22Rv1 (cell line): ENCODE measurements at regions not wholly inside any gene's neighbourhood (a gene's known extent, or its start where the extent isn't known, plus 50 kb on each side); places are given as distances from the start of the nearest gene placed in this dataset.

Experiments
- ZFX ChIP-seq: fragments of 450-650 bp; IDR thresholded peaks from 2 replicates; pipeline ENCODE4 v1.6.1; 2017; ENCODE audit warnings: antibody characterized with exemption, borderline replicate concordance
- TF ChIP-seq, protein P1 (sequence below): fragments of 450-650 bp; IDR thresholded peaks from 2 replicates; pipeline ENCODE4 v1.5.1; 2017; ENCODE audit warnings: mild to moderate bottlenecking

DNA sequence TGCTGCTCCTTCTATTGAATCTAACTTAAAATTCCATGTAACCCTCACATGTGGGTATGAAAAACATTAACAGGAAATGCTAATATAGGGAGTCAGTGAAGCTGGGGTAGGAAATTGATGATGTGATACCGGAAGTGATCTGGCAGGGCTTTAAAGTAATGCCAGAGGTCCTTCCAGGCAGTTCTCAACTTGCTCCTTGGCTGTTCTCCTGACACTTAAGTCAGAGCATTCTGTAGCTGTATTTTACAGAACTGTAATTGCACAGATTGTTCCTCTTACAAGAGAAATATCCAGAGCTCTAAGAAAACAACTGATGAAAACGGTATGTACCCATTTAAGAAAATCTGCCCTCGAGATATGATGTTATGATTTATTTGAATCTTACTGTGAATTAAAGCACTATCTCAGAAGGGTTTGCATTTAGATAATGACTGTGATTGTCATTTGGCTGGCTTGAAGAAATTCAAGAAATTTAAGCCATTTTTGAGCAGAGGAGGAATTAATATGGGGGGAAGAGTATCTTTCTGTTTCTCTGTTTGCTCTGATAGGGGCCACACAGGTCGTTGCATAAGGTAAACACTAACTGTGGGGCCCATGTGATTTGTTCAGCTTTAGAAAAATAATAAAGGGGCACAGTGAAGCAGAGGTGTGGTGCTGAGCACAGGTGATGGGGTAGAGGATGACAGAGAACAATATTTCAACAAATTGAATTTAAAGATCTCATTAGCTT is 88.4 kb downstream of the BBS10 start:
- TF ChIP-seq, protein P1, sequence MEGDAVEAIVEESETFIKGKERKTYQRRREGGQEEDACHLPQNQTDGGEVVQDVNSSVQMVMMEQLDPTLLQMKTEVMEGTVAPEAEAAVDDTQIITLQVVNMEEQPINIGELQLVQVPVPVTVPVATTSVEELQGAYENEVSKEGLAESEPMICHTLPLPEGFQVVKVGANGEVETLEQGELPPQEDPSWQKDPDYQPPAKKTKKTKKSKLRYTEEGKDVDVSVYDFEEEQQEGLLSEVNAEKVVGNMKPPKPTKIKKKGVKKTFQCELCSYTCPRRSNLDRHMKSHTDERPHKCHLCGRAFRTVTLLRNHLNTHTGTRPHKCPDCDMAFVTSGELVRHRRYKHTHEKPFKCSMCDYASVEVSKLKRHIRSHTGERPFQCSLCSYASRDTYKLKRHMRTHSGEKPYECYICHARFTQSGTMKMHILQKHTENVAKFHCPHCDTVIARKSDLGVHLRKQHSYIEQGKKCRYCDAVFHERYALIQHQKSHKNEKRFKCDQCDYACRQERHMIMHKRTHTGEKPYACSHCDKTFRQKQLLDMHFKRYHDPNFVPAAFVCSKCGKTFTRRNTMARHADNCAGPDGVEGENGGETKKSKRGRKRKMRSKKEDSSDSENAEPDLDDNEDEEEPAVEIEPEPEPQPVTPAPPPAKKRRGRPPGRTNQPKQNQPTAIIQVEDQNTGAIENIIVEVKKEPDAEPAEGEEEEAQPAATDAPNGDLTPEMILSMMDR = no peak
- TF ChIP-seq ZFX = no peak
